ENCODE measurements at regions not wholly inside any gene's neighbourhood (a gene's known extent, or its start where the extent isn't known, plus 50 kb on each side); places are given as distances from the start of the nearest gene placed in this dataset.

DNA sequence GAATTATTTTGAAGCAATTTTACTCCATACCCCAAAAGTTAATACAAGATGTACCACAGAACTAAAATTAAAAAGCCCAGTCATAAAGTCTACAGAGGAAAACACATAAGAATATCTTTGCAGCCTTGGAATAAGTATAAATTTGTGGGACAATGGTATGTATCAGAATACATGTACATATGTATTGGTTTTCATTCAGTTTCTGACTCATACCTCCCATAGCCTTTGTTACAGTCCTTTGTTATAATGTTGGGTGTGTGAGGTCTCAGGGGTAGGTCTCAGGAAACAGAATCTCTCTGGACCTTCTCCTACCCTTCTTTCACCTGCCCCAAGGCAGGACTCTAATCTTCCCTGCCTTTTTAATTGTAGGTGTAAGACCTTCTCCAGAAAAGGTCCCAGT, 1370.7 kb upstream of the CDH2 start:
- Histone ChIP-seq H3K4me1 (no peaks in the 10 kb centered on the region), H3K9me3 (peaks cover 0 to 6% (median 0%) of the 10 kb centered on the region in 12 donors), H3K27me3 (no peaks in the 10 kb centered on the region), H3K27ac (no peak overlapping the region), H3K36me3 (no peaks in the 10 kb centered on the region), H3K4me3 (no peak overlapping the region)
- TF ChIP-seq, protein P1, sequence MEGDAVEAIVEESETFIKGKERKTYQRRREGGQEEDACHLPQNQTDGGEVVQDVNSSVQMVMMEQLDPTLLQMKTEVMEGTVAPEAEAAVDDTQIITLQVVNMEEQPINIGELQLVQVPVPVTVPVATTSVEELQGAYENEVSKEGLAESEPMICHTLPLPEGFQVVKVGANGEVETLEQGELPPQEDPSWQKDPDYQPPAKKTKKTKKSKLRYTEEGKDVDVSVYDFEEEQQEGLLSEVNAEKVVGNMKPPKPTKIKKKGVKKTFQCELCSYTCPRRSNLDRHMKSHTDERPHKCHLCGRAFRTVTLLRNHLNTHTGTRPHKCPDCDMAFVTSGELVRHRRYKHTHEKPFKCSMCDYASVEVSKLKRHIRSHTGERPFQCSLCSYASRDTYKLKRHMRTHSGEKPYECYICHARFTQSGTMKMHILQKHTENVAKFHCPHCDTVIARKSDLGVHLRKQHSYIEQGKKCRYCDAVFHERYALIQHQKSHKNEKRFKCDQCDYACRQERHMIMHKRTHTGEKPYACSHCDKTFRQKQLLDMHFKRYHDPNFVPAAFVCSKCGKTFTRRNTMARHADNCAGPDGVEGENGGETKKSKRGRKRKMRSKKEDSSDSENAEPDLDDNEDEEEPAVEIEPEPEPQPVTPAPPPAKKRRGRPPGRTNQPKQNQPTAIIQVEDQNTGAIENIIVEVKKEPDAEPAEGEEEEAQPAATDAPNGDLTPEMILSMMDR (IDR thresholded peaks at IDR 0.05): no peak
- no peak for TF ChIP-seq POLR2A (IDR thresholded peaks at IDR 0.05)
- DNase-seq (no peak), ATAC-seq (no peak)
- intact Hi-C loops (cut with DNase I): no loop called here

DNA sequence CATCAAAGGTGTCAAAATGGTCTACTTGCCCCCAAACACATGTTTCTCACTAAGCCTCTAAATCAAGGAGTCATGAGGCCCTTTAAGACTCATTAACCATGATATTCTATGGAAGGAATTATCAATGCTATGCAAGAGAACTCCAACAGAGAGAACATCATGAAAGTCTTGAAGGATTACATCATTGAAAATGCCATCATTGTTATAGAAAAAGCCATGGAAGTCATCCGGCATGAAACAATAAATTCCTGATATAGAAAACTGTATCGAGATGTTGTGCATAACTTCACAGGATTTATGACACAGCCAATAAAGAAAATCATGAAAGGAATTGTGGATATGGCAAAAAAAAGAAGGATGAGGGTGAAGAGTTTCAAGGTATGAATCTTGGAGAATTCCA, 1363.6 kb upstream of the CDH2 start:
- intact Hi-C loops (cut with DNase I): no loop called here
- no peaks in the 10 kb centered on the region for H3K9me3 ChIP-seq
- TF ChIP-seq POLR2A (IDR thresholded peaks at IDR 0.05): no peak
- TF ChIP-seq, protein P1 (IDR thresholded peaks at IDR 0.05): no peak
- no peaks in the 10 kb centered on the region for H3K4me1 ChIP-seq
- ATAC-seq (no peak), DNase-seq (no peak)
- 74 to 84% (median 79%) methylated on average over 2 of the region's 2 CpGs for WGBS, 4 donors
- H3K27me3 ChIP-seq: no peaks in the 10 kb centered on the region
- H3K4me3 ChIP-seq: no peak overlapping the region
- H3K36me3 ChIP-seq: no peaks in the 10 kb centered on the region
- no peak overlapping the region for H3K27ac ChIP-seq

DNA sequence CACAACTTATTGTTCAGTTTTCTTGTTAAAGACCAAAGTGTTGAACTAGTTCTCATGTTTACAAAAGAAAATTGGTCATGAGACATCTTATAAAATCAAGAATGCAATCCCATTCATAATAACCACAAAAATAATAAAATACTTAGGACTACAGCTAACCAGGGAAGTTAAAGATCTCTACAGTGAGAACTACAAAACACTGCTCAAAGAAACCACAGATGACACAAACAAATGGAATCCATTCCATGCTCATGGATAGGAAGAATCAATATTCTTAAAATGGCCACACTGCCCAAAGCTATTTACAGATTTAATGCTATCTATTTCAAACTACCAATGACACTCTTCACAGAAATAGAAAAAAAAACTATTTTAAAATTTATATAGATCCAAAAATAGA, 1354.8 kb upstream of the CDH2 start:
- DNase-seq (no peak), ATAC-seq (no peak)
- H3K27ac ChIP-seq: no peak overlapping the region
- no peaks in the 10 kb centered on the region for H3K36me3 ChIP-seq
- no peak for TF ChIP-seq POLR2A (IDR thresholded peaks at IDR 0.05)
- TF ChIP-seq, protein P1 (IDR thresholded peaks at IDR 0.05): no peak
- H3K4me3 ChIP-seq: no peak overlapping the region
- no peaks in the 10 kb centered on the region for H3K27me3 ChIP-seq
- H3K4me1 ChIP-seq: no peaks in the 10 kb centered on the region
- intact Hi-C loops (cut with DNase I): no loop called here
- H3K9me3 ChIP-seq: peaks cover 0 to 12% (median 1%) of the 10 kb centered on the region in 12 donors

DNA sequence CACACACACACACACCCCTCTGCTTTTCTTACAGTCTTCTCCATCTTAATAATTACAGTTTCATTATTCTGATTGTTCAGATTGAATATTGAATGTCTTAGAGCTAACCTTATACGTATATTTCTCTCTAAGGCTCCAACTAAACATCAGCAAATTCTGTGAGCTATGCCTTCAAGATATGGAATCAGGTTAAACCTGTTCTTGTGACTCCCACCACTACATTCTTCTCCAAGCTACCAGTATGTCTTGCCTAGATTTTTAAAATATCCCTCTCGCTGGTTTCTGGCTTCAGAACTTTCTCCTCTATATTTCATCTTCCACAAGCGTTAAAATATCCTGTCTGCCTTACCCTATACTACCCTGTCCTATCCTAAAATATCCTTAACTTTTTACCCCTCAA, 1346.4 kb upstream of the CDH2 start:
- 82 to 92% (median 87%) methylated on average over 3 of the region's 3 CpGs for WGBS, 4 donors
- H3K4me3 ChIP-seq: no peak overlapping the region

More for the DNA sequence above, 1346.4 kb upstream of the CDH2 start:
- ATAC-seq (no peak), DNase-seq (no peak)
- no peaks in the 10 kb centered on the region for H3K36me3 ChIP-seq
- peaks cover 0 to 9% (median 0%) of the 10 kb centered on the region in 12 donors for H3K9me3 ChIP-seq
- H3K27me3 ChIP-seq: no peaks in the 10 kb centered on the region
- intact Hi-C loops (cut with DNase I): loop anchor here in 1 of 10 donors (10.0 kb wide), 1 partner anchor 49 kb away; no protein-coding TSS in a partner anchor
- no peaks in the 10 kb centered on the region for H3K4me1 ChIP-seq
- no peak overlapping the region for H3K27ac ChIP-seq
- no peak for TF ChIP-seq POLR2A (IDR thresholded peaks at IDR 0.05)
- TF ChIP-seq, protein P1 (IDR thresholded peaks at IDR 0.05): no peak

Data from heart left ventricle (tissue), 16 donors.